Cardiac muscle cell (in vitro differentiated cells and primary cell): ENCODE measurements at regions not wholly inside any gene's neighbourhood (a gene's known extent, or its start where the extent isn't known, plus 50 kb on each side); places are given as distances from the start of the nearest gene placed in this dataset.

Experiments used
- DNase-seq, 2 donors: peaks; one replicate each; pipeline versions ENCODE4 v3.0.0 to v3.0.0-alpha.2; 2010 to 2017; ENCODE audit warnings: low read depth in 1 of 2, low spot score in 1 of 2
- H3K27ac ChIP-seq: fragments of 200-600 bp; sonication (generic); 2 replicates; pipeline ENCODE4 v1.5.1; 2016
- H3K27me3 ChIP-seq: fragments of 200-600 bp; sonication (generic); 2 replicates; pipeline ENCODE4 v1.6.0; 2016; ENCODE audit warnings: control low read depth
- H3K36me3 ChIP-seq: fragments of 200-600 bp; sonication (generic); 2 replicates; pipeline ENCODE4 v1.5.1; 2016; ENCODE audit warnings: control low read depth
- H3K4me1 ChIP-seq: fragments of 200-600 bp; sonication (generic); 2 replicates; pipeline ENCODE4 v1.8.1; 2017; ENCODE audit warnings: low read depth, mild to moderate bottlenecking, mixed run types
- H3K4me3 ChIP-seq: fragments of 200-600 bp; sonication (generic); 2 replicates; pipeline ENCODE4 v1.5.1; 2016; ENCODE audit warnings: mild to moderate bottlenecking
- H3K9me3 ChIP-seq: fragments of 200-600 bp; sonication (generic); 2 replicates; pipeline ENCODE4 v1.5.1; 2017; ENCODE audit warnings: low read depth, mild to moderate bottlenecking, control low read depth
- TF ChIP-seq, protein P1 (sequence below): IDR thresholded peaks from 2 replicates; pipeline ENCODE4 v1.5.1; 2012; ENCODE audit warnings: low read depth, mild to moderate bottlenecking, low read length

DNA sequence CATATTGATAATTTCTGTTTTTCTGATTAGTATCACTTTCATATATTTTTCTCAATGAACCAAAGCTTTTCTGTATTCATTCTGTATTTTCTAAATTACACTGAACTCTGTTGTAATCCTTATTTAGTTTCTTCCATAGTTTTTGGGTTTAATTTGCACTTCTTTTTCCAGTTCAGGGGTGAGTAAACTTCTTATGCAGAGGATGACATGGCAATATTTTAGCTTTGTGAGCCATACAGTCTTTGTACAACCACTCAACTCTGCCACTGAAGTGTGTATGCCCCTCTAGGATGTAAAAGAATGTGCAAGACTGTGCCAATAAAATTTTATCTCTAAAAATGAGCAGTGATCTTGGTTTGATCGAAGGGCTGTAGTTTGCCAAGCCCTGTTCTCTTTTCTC, 239.0 kb upstream of the CITED2 start:
- Histone ChIP-seq H3K4me3 (no peak overlapping the region), H3K9me3 (no peaks in the 10 kb centered on the region), H3K36me3 (no peaks in the 10 kb centered on the region), H3K27me3 (no peaks in the 10 kb centered on the region), H3K27ac (no peak overlapping the region), H3K4me1 (no peaks in the 10 kb centered on the region)
- no peak for DNase-seq
- TF ChIP-seq, protein P1, sequence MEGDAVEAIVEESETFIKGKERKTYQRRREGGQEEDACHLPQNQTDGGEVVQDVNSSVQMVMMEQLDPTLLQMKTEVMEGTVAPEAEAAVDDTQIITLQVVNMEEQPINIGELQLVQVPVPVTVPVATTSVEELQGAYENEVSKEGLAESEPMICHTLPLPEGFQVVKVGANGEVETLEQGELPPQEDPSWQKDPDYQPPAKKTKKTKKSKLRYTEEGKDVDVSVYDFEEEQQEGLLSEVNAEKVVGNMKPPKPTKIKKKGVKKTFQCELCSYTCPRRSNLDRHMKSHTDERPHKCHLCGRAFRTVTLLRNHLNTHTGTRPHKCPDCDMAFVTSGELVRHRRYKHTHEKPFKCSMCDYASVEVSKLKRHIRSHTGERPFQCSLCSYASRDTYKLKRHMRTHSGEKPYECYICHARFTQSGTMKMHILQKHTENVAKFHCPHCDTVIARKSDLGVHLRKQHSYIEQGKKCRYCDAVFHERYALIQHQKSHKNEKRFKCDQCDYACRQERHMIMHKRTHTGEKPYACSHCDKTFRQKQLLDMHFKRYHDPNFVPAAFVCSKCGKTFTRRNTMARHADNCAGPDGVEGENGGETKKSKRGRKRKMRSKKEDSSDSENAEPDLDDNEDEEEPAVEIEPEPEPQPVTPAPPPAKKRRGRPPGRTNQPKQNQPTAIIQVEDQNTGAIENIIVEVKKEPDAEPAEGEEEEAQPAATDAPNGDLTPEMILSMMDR: no peak

DNA sequence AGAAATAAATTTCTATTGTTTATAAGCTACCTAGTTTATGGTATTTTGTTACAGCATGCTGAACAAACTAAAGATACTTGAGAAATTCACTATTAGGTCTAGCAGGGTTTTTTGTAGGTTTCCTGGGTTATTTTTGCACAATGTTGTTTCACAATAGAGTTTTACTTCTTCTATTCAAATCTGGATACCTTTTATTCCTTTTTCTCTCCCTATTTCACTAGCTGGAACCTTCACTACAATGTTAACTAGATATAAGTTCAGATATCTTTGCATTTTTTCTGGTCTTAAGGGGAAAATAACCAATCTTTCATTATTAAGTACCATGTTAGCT, 237.7 kb upstream of the CITED2 start:
- Histone ChIP-seq H3K27me3 (no peaks in the 10 kb centered on the region), H3K9me3 (no peaks in the 10 kb centered on the region), H3K36me3 (no peaks in the 10 kb centered on the region), H3K27ac (no peak overlapping the region), H3K4me1 (no peaks in the 10 kb centered on the region), H3K4me3 (no peak overlapping the region)
- DNase-seq: no peak
- TF ChIP-seq, protein P1: no peak

DNA sequence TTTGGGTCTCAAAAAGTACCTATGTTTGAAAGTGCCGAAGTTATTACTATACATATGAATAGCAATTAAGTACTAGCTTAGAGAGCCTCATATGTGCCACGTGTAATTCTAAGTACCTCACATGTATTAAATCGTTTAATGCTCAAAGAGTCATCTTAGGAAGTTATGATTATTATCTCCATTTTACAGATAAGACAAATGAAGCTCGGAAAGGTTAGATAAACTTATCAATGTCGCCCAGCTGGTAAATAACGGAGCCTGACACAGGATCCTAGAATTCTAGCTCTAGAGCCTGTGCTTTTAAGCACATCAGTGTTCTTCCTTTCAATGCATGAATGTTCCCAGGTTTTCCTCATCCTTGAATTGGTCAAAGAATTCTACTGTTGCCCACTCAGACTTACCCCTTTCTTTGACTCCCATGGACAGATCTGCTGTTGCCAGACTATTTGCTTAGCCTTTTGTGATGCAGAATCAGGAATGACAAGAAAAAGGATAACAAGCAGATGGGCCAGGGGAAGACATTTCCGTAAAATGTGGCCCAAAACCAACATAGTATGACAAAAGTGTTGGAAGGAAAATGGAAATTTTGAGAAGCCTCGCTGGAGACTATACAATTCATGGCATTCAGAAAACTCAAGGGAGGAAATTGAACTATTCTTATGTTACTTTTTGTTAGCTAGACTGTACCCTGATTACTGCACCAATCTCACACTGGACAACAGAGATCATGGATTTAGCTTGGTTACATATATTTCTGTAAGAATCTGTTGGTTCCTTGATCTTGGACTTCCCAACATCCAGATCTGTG, 237.1 kb upstream of the CITED2 start:
- TF ChIP-seq, protein P1: no peak
- Histone ChIP-seq H3K27ac (no peak overlapping the region), H3K27me3 (no peaks in the 10 kb centered on the region), H3K4me3 (no peak overlapping the region), H3K4me1 (no peaks in the 10 kb centered on the region), H3K9me3 (no peaks in the 10 kb centered on the region), H3K36me3 (no peaks in the 10 kb centered on the region)
- no peak for DNase-seq

DNA sequence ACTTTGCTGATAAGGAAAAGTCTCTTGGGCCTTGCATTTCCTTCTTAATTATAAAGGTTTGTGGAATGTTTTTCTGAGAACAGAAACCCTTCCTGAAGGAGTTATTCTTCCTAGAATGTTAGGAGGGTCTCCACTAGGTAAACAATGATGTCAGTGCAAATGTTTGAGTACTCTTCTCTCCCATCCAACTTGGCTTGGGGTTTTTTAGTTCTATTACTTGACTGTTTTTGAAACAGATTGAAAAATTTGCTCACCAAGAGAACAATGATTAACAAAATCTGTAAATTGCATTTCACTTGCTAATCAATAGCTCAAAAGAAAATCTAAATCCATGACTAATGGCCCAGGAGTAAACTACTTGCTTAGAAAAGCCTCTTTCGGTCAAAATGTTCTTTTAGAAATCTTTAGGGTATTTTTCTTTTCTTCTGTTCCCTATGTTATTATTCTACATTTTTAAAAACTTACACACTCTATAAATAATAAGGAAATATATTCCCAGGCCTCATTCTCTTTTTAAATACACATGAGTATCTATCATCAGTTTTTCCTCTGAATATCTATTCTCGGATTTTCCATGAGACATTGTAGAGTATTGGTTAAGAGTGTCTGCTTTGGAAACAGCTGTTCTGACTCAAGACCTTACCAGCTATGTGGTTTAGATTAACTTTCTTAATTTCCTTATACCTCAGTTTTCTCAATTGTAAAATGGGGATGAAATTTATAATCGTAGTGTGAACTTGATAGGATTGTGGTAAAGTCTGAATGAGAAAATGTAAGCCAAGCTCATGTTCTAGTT, 234.2 kb upstream of the CITED2 start:
- H3K27ac ChIP-seq: no peak overlapping the region
- peak in 1 of 2 donors; percentile 49 for DNase-seq

GRCh38 chr6:139605350-139605749, 230.9 kb upstream of the CITED2 start:
- Histone ChIP-seq H3K36me3 (no peaks in the 10 kb centered on the region), H3K4me3 (no peak overlapping the region), H3K9me3 (no peaks in the 10 kb centered on the region), H3K4me1 (peaks cover 14% of the 10 kb centered on the region), H3K27me3 (no peaks in the 10 kb centered on the region), H3K27ac (no peak overlapping the region)
- TF ChIP-seq, protein P1: no peak
- DNase-seq: peak in 1 of 2 donors; percentile 90

More for the DNA sequence above, 234.2 kb upstream of the CITED2 start:
- no peaks in the 10 kb centered on the region for H3K27me3 ChIP-seq
- no peaks in the 10 kb centered on the region for H3K9me3 ChIP-seq
- no peaks in the 10 kb centered on the region for H3K36me3 ChIP-seq
- no peak overlapping the region for H3K4me3 ChIP-seq
- TF ChIP-seq, protein P1: no peak
- peaks cover 2% of the 10 kb centered on the region for H3K4me1 ChIP-seq
